Ascending aorta (tissue), 2 donors: ENCODE measurements at regions not wholly inside any gene's neighbourhood (a gene's known extent, or its start where the extent isn't known, plus 50 kb on each side); places are given as distances from the start of the nearest gene placed in this dataset.

Experiments used
- DNase-seq, 2 donors: peaks; one replicate each; pipeline ENCODE4 v3.0.0-alpha.2; 2019; ENCODE audit warnings: low spot score in 2 of 2
- H3K27ac ChIP-seq, 2 donors: fragments of 200-600 bp; sonication (generic); one replicate each; pipeline ENCODE4 v1.5.1; 2016 to 2017; ENCODE audit warnings: mild to moderate bottlenecking in 1 of 2
- H3K27me3 ChIP-seq: fragments of 200-600 bp; sonication (generic); one replicate; pipeline ENCODE4 v1.5.1; 2017
- H3K36me3 ChIP-seq, 2 donors: fragments of 200-600 bp; sonication (generic); one replicate each; pipeline ENCODE4 v1.5.1; 2016
- H3K4me1 ChIP-seq, 2 donors: fragments of 200-600 bp; sonication (generic); one replicate each; pipeline ENCODE4 v1.5.1; 2016 to 2017; ENCODE audit warnings: mild to moderate bottlenecking in 1 of 2
- H3K4me3 ChIP-seq, 2 donors: fragments of 200-600 bp; sonication (generic); one replicate each; pipeline ENCODE4 v1.5.1; 2016 to 2017; ENCODE audit warnings: mild to moderate bottlenecking in 1 of 2
- H3K9me3 ChIP-seq, 2 donors: fragments of 200-600 bp; sonication (generic); one replicate each; pipeline ENCODE4 v1.5.1; 2016
- CTCF ChIP-seq, 3 experiments: fragments of 200-600 bp in 2 of 3; fragments of 450-650 bp in 1 of 3; sonication (generic) in 2 of 3; IDR thresholded peaks; one replicate each; pipeline ENCODE4 v1.5.1; 2016 to 2019; ENCODE audit warnings: antibody characterized with exemption in 3 of 3, mild to moderate bottlenecking in 1 of 3, moderate library complexity in 1 of 3
- intact Hi-C: fragments of 100-400 bp; cut with DNase I; formaldehyde crosslinking; loops from one replicate; pipeline ENCODE4 v1.15.1; 2023

- H3K27me3 ChIP-seq, result no peaks in the 10 kb centered on the region
- H3K4me1 ChIP-seq, result no peaks in the 10 kb centered on the region
- H3K4me3 ChIP-seq, result no peak overlapping the region
- no peak overlapping the region for H3K27ac ChIP-seq
- no peak for DNase-seq
- TF ChIP-seq CTCF (IDR thresholded peaks at IDR 0.05), result no peak
- no peaks in the 10 kb centered on the region for H3K9me3 ChIP-seq
- intact Hi-C loops, result no loop called here
- no peaks in the 10 kb centered on the region for H3K36me3 ChIP-seq
These were observed 79.0 kb upstream of the TCF7L2 start for GRCh38 chr10:112871021-112871420.

- intact Hi-C loops, result no loop called here
- Histone ChIP-seq H3K4me3 (no peak overlapping the region), H3K36me3 (no peaks in the 10 kb centered on the region), H3K9me3 (no peaks in the 10 kb centered on the region), H3K4me1 (no peaks in the 10 kb centered on the region), H3K27ac (no peak overlapping the region), H3K27me3 (no peaks in the 10 kb centered on the region)
- DNase-seq, result no peak
- no peak for TF ChIP-seq CTCF (IDR thresholded peaks at IDR 0.05)
These were observed 77.3 kb upstream of the TCF7L2 start for GRCh38 chr10:112872728-112873127.

GRCh38 chr10:112873541-112873940 is 76.5 kb upstream of the TCF7L2 start:
- Histone ChIP-seq H3K27ac (no peak overlapping the region), H3K4me3 (no peak overlapping the region), H3K27me3 (no peaks in the 10 kb centered on the region), H3K4me1 (no peaks in the 10 kb centered on the region), H3K36me3 (no peaks in the 10 kb centered on the region), H3K9me3 (no peaks in the 10 kb centered on the region)
- intact Hi-C loops, result no loop called here
- no peak for DNase-seq
- TF ChIP-seq CTCF (IDR thresholded peaks at IDR 0.05), result no peak

- Histone ChIP-seq H3K36me3 (no peaks in the 10 kb centered on the region), H3K4me3 (no peak overlapping the region), H3K27ac (no peak overlapping the region), H3K27me3 (no peaks in the 10 kb centered on the region), H3K4me1 (no peaks in the 10 kb centered on the region), H3K9me3 (no peaks in the 10 kb centered on the region)
- intact Hi-C loops, result no loop called here
- TF ChIP-seq CTCF (IDR thresholded peaks at IDR 0.05), result no peak
- DNase-seq, result no peak
These were observed 75.1 kb upstream of the TCF7L2 start for GRCh38 chr10:112874982-112875381.

GRCh38 chr10:112875476-112876267 is 74.4 kb upstream of the TCF7L2 start:
- Histone ChIP-seq H3K9me3 (no peaks in the 10 kb centered on the region), H3K27ac (peak overlapping the region in 1 of 2 donors; percentile 50), H3K4me3 (no peak overlapping the region), H3K36me3 (no peaks in the 10 kb centered on the region), H3K4me1 (no peaks in the 10 kb centered on the region), H3K27me3 (no peaks in the 10 kb centered on the region)
- no peak for DNase-seq
- intact Hi-C loops, result no loop called here
- no peak for TF ChIP-seq CTCF (IDR thresholded peaks at IDR 0.05)
